Epithelial cell of proximal tubule (primary cell): ENCODE measurements at regions not wholly inside any gene's neighbourhood (a gene's known extent, or its start where the extent isn't known, plus 50 kb on each side); places are given as distances from the start of the nearest gene placed in this dataset.

Source experiments
- DNase-seq: peaks from one replicate; pipeline ENCODE4 v3.0.0-alpha.2; 2011; ENCODE audit warnings: low read depth
- H3K4me3 ChIP-seq: 2 replicates; pipeline ENCODE4 v1.5.1; 2011; ENCODE audit warnings: low read depth, mild to moderate bottlenecking, low read length
- CTCF ChIP-seq: conservative IDR thresholded peaks from 2 replicates; pipeline ENCODE4 v1.5.1; 2012; ENCODE audit warnings: low read depth, mild to moderate bottlenecking, low read length

- no peak for TF ChIP-seq CTCF
- no peak for DNase-seq
- no peak overlapping the region for H3K4me3 ChIP-seq
Observed at GRCh38 chr2:30339071-30339470, 107.7 kb downstream of the LBH start.

- TF ChIP-seq CTCF = peak; percentile 31
- H3K4me3 ChIP-seq = no peak overlapping the region
- no peak for DNase-seq
Observed at GRCh38 chr2:30341500-30342267, 105.4 kb upstream of the LCLAT1 start.

GRCh38 chr2:30346471-30347169, 100.4 kb upstream of the LCLAT1 start:
- H3K4me3 ChIP-seq = no peak overlapping the region
- DNase-seq = no peak

GRCh38 chr2:30348825-30349224, 98.2 kb upstream of the LCLAT1 start:
- no peak for TF ChIP-seq CTCF
- no peak for DNase-seq

More at GRCh38 chr2:30346471-30347169, 100.4 kb upstream of the LCLAT1 start:
- no peak for TF ChIP-seq CTCF

GRCh38 chr2:30349691-30350090, 97.4 kb upstream of the LCLAT1 start:
- no peak for TF ChIP-seq CTCF
- no peak for DNase-seq
- H3K4me3 ChIP-seq = no peak overlapping the region

More at GRCh38 chr2:30348825-30349224, 98.2 kb upstream of the LCLAT1 start:
- H3K4me3 ChIP-seq = no peak overlapping the region

- no peak for DNase-seq
- no peak overlapping the region for H3K4me3 ChIP-seq
- TF ChIP-seq CTCF = no peak
Observed at GRCh38 chr2:30351116-30351515, 95.9 kb upstream of the LCLAT1 start.

- no peak for DNase-seq
- no peak for TF ChIP-seq CTCF
- no peak overlapping the region for H3K4me3 ChIP-seq
Observed at GRCh38 chr2:30351949-30352348, 95.1 kb upstream of the LCLAT1 start.
